NCI-H2196 (cell line): ENCODE measurements at regions not wholly inside any gene's neighbourhood (a gene's known extent, or its start where the extent isn't known, plus 50 kb on each side); places are given as distances from the start of the nearest gene placed in this dataset.

Experiments used
- DNase-seq: peaks from one replicate; lab custom pipeline; 2025; ENCODE audit not compliant: unreplicated experiment; lab: John Stamatoyannopoulos, UW

DNA sequence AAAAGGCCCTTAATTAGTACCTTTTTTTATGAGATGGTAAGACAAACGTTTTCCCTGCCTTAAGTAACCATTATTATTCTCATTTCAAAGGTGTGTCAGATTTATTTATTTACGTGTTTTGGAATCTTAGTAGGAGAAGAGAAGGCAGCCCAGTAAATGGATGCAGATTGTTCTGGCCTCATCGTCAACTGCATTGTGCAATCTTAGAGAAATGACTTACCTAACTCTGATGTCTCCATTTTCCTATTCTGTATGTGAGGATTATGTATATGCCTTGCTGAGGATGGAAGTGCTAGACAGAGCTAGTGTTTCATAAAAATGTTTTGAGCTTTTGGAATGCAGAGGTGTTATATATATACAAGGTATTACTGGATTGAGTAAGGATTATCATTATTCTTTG, 97.0 kb upstream of the JAG1 start:
- DNase-seq: no peak

DNA sequence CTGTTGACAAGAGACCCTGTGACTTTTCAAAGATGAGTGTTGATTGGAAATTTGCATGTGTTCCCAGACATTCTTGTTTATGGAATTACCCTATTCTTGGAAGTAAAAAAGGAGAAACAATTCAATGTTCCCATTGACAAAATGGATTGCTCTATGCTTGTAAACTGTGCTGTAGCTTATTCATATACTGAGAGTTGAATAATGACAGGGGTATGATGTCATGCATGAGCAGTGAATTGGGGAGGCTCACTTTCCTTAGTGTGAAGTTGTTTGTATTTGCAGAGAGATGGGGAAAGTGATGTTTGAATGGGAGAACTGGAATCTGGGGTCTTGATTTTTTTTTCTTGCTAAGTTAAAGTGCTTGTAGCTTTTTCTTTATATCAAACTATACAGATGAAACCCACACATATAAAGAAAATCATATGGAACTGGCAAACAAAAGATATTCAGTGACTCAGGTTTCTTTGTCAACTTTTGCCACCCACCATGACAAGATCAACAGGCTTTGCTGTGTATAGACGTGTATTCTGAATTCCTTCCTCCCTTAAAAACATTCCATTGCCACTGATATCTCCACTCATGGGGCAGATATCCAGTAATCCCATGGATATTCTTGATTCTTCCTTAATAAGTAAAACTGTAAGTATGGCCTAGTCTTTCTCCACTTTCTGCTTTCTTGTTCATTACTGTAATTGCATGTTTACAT, 97.8 kb upstream of the JAG1 start:
- DNase-seq: no peak

DNA sequence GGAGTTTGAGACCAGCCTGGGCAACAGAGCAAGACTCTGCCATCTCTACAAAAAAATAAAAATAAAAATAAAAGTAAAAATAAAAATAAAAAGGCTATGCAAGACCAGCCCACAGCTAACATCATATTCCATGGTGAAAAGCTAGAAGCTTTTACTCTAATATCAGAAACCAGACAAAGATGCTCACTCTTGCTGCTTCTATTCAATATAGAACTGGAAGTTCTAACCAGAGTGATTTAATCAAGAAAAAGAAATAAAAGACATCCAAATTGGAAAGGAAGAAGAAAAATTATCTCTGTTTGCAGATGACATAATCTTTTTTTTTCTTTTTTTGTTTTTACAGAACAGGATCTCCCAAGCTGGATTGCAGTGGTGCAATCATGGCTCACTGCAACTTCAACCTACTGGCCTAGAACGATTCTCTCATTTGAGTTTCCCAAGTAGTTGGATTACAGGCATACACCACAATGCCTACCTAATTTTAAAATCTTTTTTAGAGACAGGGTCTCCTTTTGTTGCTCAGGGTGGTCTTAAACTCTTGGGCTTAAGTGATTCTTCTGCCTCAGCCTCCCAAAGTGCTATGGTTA, 100.7 kb upstream of the JAG1 start:
- no peak for DNase-seq

DNA sequence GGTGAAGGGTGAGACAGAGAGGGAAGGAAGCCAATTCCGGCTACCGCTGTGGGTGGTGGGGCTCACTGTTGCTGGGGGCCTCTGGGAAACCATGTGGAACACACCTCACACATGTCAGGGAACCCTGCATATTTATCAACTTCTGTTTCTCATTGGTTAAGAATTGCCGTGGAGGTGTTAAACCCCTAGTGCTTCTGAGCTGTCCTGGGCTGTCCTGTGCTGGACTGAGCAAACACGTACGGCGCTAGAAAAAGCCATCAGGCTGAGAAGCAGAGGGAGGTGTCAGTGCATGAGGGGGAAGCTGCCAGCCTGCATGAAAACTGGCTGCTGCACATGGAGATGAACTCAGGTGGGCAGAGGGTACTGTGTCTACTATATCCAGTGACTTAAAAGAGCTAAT, 103.9 kb upstream of the JAG1 start:
- no peak for DNase-seq

DNA sequence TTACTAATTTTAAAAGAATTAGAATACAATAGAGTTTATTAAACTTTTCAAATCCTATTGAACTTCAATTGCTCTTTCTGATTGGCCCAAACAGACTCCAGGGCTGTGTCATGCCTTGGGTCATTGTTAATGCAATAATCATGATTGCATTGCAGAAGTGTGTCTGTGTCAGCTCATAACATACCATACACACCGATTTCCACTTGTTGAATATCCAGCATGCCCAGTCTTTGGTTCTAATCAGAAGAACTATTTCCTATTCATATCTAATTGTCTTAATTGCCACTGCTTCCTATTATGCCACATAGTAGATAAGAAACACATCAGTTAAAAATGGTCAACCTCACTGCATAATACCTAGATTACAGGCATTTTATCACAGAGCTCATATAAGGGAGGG, 106.1 kb upstream of the JAG1 start:
- DNase-seq: no peak

DNA sequence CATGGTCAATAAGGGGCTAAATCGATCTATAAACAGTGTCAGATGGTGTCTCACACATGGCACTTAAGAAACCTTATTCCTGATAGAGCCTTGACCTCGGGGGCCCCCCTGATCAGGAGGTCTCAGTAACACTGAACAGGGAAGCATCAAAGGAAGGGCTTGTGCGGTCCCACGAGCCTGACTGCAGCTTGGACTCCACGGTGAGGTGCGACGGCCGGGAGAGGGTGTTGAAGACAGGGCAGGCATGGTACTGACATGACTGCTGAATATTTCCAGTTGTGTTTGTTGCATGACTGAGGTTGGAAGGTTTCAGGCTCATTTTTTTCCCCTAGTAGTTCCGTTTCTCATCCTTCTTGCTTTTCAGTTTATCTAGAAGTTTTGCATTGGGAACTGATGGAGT, 107.1 kb upstream of the JAG1 start:
- no peak for DNase-seq

DNA sequence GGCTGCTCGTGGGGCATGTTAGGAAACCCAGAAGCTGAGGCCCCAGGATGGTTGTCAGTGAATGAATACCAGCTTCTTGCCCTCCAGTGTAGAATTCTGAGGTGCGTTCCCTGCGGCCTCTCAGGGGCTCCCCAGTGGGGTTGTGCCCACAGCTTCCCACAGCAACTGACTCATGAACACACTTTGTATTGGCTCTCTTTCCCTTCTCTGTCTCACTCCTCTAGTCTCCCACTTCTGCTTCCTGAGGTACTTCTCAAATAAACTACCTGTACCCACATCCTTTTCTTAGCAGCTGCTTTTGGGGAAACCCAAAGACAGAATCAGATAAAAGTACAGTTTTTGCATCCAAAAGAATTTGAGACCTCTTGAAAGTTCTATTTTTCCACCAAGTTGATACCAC, 107.7 kb upstream of the JAG1 start:
- no peak for DNase-seq

DNA sequence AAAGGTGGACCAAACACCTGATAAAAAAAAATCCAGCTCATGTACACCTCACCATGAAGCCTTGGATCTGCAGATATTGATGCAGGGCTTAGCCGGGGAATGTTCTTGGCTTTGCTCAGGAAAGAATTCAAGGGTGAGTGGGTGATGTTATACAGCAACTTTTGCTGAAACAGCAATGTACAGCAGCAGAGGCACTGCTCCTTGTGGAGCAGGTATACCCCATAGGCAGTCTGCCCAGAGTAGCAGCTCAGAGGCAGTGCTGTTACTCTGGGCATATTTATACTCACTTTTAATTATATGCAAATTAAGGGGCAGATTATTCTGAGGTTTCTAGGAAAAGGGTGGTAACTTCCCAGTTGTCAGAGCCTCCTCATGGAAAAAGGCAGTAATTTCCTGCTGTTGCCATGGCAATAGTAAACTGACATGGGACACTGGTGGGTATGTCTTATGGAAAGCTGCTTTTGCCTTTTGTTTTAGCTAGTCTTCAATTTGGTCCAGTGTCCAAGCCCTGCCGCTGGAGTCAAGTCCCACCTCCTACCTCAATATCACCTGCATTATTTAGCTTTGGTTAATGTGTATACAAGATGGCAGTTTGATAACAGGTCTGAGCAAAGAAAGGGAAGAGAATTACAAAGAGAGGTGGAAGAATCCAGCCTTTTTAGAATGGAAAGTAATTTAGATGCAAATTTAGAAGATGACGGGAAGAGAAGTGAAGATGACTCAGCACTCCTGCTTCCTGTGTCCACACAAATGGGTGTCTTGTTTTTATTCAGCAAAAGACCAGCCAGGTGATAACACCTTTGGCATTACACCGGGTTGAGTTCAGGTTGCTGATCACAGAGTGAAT, 110.1 kb upstream of the JAG1 start:
- no peak for DNase-seq

DNA sequence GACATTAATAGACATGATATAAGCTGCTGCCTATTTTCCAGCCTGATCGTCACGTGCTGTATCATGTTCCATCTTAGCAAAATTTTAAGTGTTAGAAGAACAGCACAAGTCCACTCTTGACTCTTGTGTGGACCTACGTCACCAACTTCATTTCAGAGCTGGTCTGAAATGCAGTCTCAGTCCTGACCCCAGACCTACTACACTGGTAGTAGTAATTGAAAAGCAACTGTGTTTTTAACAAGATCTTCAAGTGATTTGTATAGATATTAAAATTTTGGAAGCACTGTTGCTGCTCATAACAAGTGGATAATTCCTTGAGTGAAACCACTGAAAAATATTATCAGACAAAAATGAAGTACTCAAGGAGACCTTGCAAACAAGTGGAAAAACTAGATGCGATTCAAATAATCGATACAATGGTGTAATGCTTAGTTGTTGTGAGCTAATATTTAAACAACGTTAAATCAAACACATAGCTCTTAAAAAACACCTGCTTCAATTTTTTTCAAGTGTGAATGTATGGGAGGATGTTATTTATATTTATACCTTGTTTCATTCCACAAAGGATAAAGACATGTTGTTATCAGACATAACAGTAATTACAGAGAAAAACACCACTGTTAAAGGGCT, 110.9 kb upstream of the JAG1 start:
- no peak for DNase-seq

DNA sequence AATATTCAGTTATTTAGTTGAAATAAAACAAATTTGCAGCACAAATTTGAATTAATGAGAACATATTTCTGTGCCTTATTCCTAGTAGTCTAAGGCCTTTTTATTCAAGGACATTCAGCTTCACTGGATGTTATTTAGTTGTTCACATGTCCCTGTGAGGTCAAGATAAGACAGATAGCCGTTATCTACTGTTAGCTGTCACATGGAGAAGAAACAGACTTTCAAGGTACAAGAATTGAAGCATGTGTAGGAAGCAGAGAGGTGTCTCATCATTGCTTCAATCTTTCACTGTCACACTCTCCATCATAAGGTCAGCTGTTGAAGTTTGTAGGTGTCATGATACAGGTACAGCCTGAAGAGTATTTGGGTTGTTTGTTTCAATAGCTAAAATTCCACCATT, 112.9 kb upstream of the JAG1 start:
- DNase-seq: no peak

DNA sequence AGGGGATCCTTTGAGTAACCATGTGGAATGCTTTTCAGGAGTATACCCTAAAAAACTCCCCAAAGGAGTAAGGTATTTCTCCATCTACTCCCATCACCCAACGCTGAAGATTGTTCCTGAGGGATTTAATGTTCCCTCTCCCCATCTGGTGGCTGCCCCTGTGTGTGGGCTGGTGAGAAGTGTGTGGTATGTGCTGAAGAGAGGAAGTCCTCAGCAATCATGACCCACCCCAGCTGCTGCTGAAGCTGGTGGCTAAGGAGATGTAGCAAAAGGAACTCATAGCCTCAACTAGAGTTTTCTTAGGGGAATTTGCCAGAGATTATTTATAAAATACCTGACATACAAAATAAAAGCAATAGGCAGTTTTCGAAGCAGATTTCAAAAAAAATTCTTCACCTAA, 114.3 kb upstream of the JAG1 start:
- no peak for DNase-seq

DNA sequence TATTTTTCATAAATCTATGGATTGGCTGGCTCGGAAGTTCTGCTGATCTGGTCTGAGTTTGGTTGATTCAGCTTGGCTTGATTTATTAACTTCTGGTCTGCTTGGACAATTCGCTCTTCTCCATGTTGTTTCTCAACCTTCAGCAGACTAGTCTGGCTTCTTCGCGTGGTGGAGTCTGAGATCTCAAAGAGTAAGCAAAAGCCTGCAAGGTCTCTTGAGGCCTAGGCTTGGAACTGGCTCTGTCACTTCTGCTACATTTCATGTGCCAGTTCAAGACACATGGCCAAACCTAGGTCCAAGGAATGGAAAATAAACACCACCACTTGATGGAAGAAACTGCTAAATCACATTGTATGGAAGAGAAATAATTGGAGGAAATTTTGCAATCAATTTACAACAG, 115.1 kb upstream of the JAG1 start:
- no peak for DNase-seq

DNA sequence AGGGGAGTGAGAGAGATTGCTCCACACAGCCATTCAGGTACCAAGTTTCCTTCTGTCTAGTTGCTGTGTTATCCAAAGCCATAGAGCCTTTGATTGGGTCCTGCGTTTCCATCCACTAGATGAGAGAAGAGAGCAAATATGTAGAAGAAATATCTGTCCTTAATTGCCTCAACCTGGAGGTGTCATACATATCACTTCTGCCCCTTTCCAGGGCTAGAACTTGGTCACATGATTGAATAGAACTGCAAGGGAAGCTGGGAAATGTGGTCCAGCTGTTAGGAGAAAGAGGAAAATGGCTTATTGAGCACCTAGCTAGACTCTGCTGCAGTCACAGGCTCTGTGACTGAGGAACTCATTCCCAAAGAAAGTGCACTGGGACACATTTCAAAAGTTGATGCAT, 115.6 kb upstream of the JAG1 start:
- no peak for DNase-seq

DNA sequence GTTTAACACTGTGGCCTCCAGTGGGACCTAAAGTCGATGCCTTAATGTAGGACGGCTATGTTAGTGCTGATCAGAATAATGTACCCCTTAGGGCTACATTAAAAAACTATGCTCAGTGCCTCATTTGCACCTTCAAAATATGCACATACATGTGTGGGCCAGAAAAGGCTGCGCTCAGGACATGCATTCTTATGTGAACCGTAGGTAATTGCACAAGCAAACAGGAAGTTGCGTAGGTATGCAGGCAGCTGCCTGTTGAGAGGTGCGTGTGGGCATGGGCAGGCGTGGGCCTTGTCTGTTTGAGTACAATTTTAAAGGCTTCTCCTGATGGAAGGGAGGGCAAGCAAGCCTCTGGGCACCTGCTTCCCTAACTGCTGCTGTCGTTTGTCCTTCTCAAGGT, 116.2 kb upstream of the JAG1 start:
- DNase-seq: no peak

DNA sequence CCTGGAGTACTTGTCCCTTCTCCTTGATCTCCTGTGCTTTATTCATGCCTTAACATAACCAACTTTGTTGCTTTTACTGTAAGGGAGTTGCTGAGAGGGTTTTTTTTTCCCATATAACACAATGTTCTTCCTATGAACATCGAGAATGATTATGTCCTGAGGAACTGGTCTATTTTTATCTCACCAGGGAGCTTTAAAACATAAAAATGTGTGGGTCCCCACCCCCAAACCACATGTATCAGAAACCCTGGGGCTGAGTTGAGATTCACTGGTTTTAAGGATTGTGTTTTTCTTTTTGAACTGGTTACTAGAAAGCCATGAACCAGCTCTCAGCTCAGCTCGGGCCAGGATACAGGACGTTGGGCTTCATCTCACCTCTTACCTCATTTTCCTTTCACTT, 118.5 kb upstream of the JAG1 start:
- no peak for DNase-seq

DNA sequence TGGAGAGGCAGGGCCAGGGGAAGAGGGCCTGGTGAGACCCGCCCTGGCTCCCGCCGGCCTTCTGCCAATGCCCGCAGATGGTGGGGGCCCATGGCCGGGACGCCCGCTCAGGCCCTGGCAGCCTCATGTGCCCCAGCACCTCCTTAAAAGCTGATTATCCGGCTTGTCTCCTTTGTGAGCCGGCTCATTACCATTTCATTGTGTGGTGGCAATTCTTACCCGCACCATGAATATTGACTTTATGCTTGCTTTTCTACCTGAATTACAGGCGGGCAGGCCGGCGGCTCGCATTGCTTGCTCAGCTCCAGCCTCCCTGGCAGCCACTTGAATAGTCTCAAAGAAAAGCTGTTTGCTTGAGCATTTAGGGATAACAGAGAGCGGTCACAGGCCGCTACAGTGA, 120.0 kb upstream of the JAG1 start:
- DNase-seq: no peak

DNA sequence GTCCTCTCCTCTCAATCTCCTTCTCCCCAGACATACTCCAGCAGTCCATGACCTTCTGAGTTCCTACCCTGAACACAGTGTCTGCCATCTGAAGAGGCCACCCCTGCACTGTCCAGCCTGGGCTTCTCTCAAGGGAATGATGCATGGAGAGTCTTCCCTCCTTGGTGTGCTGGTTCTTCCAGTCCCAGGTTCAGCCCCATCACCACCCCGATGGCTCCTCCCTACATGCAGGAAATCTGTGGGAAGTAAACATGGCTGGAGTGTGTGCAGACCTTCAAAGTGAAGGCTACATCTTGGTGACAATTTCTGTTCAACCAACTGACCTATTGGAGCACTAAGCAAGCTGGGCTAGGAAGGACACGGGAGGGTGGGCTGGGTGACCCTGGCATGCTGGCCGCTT, 121.0 kb upstream of the JAG1 start:
- DNase-seq: no peak

DNA sequence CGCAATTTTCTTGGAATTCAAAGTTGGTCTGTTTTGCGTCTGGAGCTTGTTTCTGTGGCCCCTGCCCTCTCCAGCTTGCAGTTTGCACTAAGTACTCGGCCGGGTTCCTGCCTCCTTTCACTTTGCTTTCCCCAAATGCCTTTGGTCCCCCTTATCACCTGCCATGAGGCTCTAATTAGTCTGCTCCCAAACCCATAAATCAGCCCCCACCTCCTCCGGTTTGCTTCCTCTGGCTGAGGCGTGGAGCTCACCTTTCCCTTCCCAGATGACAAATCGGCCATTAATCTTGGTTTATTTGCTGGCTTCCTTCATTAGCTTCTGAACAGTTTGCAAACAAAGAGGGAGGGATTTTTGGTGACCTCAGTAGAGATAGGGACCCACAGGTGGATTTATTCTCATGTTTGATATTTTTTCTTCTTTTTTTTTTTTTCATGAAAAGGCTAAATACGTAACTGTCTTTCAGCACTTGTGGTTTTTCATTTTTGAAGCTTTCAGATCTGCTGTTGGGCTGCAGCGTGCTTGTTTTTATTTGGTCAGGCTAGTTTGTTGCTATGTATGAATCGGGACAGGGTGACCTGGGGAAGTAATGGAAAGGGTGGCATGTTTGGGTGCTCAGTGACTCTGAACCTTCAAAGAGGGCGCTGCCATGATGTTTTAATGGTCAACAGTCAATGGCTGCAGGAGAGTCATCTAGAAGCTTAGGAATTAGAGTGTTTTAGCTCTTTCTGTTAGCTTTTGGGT, 121.7 kb upstream of the JAG1 start:
- DNase-seq: no peak

DNA sequence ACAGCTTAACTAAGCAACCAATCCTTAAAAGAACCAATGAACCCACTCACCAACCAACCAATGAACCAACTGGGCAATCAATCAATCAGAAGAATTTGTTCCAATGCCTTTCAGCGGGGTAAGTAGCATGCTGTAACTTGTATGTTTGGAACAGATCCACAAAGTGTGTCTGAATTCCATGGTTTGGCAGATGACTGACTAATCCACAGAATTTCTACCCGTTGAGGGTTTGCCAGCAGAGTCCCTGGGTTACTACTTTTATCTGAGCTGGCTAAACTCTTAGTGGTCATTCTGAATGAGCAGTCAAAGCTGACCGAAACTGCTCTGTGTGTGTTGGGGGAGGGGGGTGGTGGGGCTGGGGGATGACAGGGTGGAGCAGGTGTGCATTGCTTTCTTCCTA, 125.0 kb upstream of the JAG1 start:
- DNase-seq: no peak

DNA sequence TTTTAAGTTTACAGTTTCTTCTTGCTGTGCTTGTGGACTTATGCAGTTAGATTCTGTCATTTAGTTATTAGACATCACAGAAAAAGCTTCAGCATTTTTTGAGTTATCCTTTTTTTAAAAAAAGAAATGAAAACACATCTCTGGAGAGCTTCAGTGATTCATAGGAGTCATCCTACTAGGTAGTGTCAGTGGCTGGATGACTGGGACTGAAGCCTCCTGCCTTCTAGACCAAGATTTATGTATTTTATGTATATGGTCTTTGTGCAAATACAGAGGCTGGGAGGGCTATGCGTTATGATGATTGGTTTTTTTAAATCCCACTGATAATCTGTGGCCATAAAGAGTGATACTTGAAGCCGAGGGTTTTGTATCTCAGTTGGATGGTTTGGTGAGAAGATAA, 125.9 kb upstream of the JAG1 start:
- DNase-seq: no peak

DNA sequence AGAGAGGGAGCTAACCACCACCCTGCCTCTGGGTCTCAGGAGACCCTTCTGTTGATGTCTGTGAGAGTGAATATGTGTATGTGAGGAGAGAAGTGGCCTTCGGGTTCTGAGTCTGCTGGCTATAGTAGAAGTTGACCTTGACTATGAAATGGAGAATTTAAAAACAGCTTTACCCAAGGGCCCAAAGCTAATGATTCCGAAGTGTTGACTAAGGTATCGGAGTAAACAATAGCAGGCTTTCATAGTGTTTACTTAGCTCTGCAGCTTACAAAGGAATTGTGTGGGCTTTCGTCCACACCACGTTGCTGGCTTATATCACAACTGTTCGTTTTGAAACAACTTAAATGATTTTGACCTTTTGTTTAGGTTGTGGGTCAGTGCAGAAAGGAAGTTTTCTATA, 126.5 kb upstream of the JAG1 start:
- no peak for DNase-seq
